H1 (cell line): ENCODE measurements at regions not wholly inside any gene's neighbourhood (a gene's known extent, or its start where the extent isn't known, plus 50 kb on each side); places are given as distances from the start of the nearest gene placed in this dataset.
"Not testable (repeated sequence)": the region's sequence is repeated elsewhere in the genome, so short reads cannot be mapped to it uniquely, and the experiment has no call there.

Source experiments
- CTCF ChIA-PET: fragments of 300-600 bp; sonication (Branson Sonifier 250); formaldehyde crosslinking; loops from one replicate; lab custom pipeline; 2021; ENCODE audit not compliant: partially characterized antibody; lab: Charles Lee
- POLR2A ChIA-PET: fragments of 300-600 bp; sonication (Branson Sonifier 250); formaldehyde crosslinking; loops from one replicate; lab custom pipeline; 2021; ENCODE audit warnings: inconsistent platforms; ENCODE audit not compliant: partially characterized antibody; lab: Charles Lee
- DNase-seq, 2 experiments: peaks; one replicate each; pipeline versions ENCODE4 v3.0.0 to v3.0.0-alpha.2; 2010 to 2022; ENCODE audit warnings: low spot score in 2 of 2, low read depth in 1 of 2, mixed read lengths in 1 of 2
- FAIRE-seq: peaks from 2 replicates; lab custom pipeline; 2011; peaks lifted over from hg19 to GRCh38; lab: Jason Lieb, UNC
- H2AFZ ChIP-seq: 2 replicates; pipeline ENCODE4 v1.8.1; 2012; ENCODE audit warnings: low read length, inconsistent platforms
- H2AK5ac ChIP-seq: 2 replicates; pipeline ENCODE4 v1.6.1; 2013; ENCODE audit warnings: low read depth, low read length
- H2BK120ac ChIP-seq: replicated peaks from 2 replicates; pipeline ENCODE3; 2013; ENCODE audit warnings: low read depth, low read length, inconsistent platforms
- H2BK12ac ChIP-seq: 2 replicates; pipeline ENCODE4 v1.6.1; 2013; ENCODE audit warnings: low read depth, low read length
- H2BK15ac ChIP-seq: 2 replicates; pipeline ENCODE4 v1.6.1; 2013; ENCODE audit warnings: low read length
- H2BK20ac ChIP-seq: 2 replicates; pipeline ENCODE4 v1.6.1; 2013; ENCODE audit warnings: low read length
- H2BK5ac ChIP-seq: 2 replicates; pipeline ENCODE4 v1.6.1; 2013; ENCODE audit warnings: low read depth, low read length
- H3K14ac ChIP-seq: 2 replicates; pipeline ENCODE4 v1.6.1; 2013; ENCODE audit warnings: inconsistent platforms; ENCODE audit not compliant: insufficient read length
- H3K18ac ChIP-seq: 2 replicates; pipeline ENCODE4 v1.6.1; 2013; ENCODE audit warnings: low read length; ENCODE audit errors: extremely low read depth
- H3K23ac ChIP-seq: 2 replicates; pipeline ENCODE4 v1.6.1; 2013; ENCODE audit warnings: inconsistent platforms; ENCODE audit not compliant: insufficient read length
- H3K23me2 ChIP-seq: 2 replicates; pipeline ENCODE4 v1.6.1; 2013; ENCODE audit warnings: low read depth, low read length
- H3K27ac ChIP-seq: 2 replicates; pipeline ENCODE4 v1.6.1; 2011; ENCODE audit warnings: low read depth, low read length, inconsistent platforms
- H3K27me3 ChIP-seq, 4 experiments: replicated peaks in 1 of 4; 1 replicate in 1 of 4; 2 replicates in 3 of 4; pipeline versions ENCODE4 v1.6.1 to v1.8.1; 2011 to 2013; ENCODE audit warnings: low read length in 3 of 4, mild to moderate bottlenecking in 3 of 4, inconsistent platforms in 2 of 4, mixed read lengths in 2 of 4, moderate library complexity in 1 of 4; ENCODE audit not compliant: control insufficient read depth in 3 of 4, insufficient read depth in 3 of 4; ENCODE audit errors: extremely low read depth in 1 of 4
- H3K36me3 ChIP-seq, 4 experiments: 2 replicates each; pipeline versions ENCODE4 v1.6.1 to v1.8.1; 2011 to 2013; ENCODE audit warnings: mild to moderate bottlenecking in 4 of 4, low read length in 3 of 4, moderate library complexity in 2 of 4, control low read depth in 1 of 4, inconsistent platforms in 1 of 4; ENCODE audit not compliant: insufficient read depth in 4 of 4, control insufficient read depth in 2 of 4
- H3K4ac ChIP-seq: replicated peaks from 2 replicates; pipeline ENCODE3; 2013; ENCODE audit warnings: low read length, low read depth, mixed read lengths, inconsistent platforms; ENCODE audit not compliant: insufficient read length
- H3K4me1 ChIP-seq, 4 experiments: replicated peaks in 1 of 4; 1 replicate in 1 of 4; 2 replicates in 3 of 4; pipeline versions ENCODE4 v1.6.1 to v1.8.1; 2011 to 2013; ENCODE audit warnings: low read length in 3 of 4, inconsistent platforms in 2 of 4, mixed read lengths in 1 of 4; ENCODE audit not compliant: insufficient read depth in 4 of 4, control insufficient read depth in 3 of 4
- H3K4me2 ChIP-seq, 2 experiments: 2 replicates each; pipeline versions ENCODE4 v1.6.1 to v1.8.1; 2011 to 2013; ENCODE audit warnings: low read depth in 2 of 2, low read length in 2 of 2, control low read depth in 1 of 2, inconsistent platforms in 1 of 2, mild to moderate bottlenecking in 1 of 2; ENCODE audit not compliant: insufficient read depth in 1 of 2
- H3K4me3 ChIP-seq, 4 experiments: fragments of 200-600, 300-600 bp in 1 of 4; sonication (generic), shearing (Covaris generic), sonication (Bioruptor Twin) in 1 of 4; 2 replicates each; pipeline versions ENCODE4 v1.5.1 to v1.8.1; 2011 to 2016; ENCODE audit warnings: low read length in 4 of 4, low read depth in 3 of 4, control low read depth in 2 of 4, inconsistent platforms in 2 of 4, mild to moderate bottlenecking in 2 of 4, mixed read lengths in 1 of 4, moderate library complexity in 1 of 4; ENCODE audit not compliant: insufficient read depth in 2 of 4; ENCODE audit errors: extremely low read depth in 1 of 4
- H3K56ac ChIP-seq: replicated peaks from 2 replicates; pipeline ENCODE3; 2013; ENCODE audit warnings: low read depth, mild to moderate bottlenecking, mixed read lengths, low read length, inconsistent platforms; ENCODE audit not compliant: insufficient read length
- H3K79me1 ChIP-seq: 2 replicates; pipeline ENCODE4 v1.6.1; 2013; ENCODE audit warnings: low read depth, low read length, control low read depth
- H3K79me2 ChIP-seq, 2 experiments: 2 replicates each; pipeline versions ENCODE4 v1.6.1 to v1.8.1; 2012 to 2013; ENCODE audit warnings: low read length in 2 of 2, mild to moderate bottlenecking in 2 of 2, inconsistent platforms in 1 of 2; ENCODE audit not compliant: insufficient read depth in 2 of 2, control insufficient read depth in 1 of 2
- H3K9ac ChIP-seq, 4 experiments: replicated peaks in 1 of 4; 1 replicate in 1 of 4; 2 replicates in 3 of 4; pipeline versions ENCODE4 v1.6.1 to v1.8.1; 2011 to 2013; ENCODE audit warnings: low read depth in 3 of 4, low read length in 3 of 4, control low read depth in 2 of 4, mild to moderate bottlenecking in 2 of 4, moderate library complexity in 2 of 4, inconsistent platforms in 1 of 4; ENCODE audit errors: extremely low read depth in 1 of 4
- H3K9me3 ChIP-seq, 2 experiments: 2 replicates each; pipeline versions ENCODE4 v1.6.1 to v1.8.1; 2012 to 2013; ENCODE audit warnings: mild to moderate bottlenecking in 2 of 2, moderate library complexity in 2 of 2, control low read depth in 1 of 2, inconsistent platforms in 1 of 2, low read depth in 1 of 2, low read length in 1 of 2, mixed read lengths in 1 of 2; ENCODE audit not compliant: insufficient read depth in 2 of 2
- H4K20me1 ChIP-seq, 2 experiments: replicated peaks in 1 of 2; 2 replicates each; pipeline versions ENCODE3 to v1.8.1; 2011 to 2013; ENCODE audit warnings: inconsistent platforms in 2 of 2, low read length in 2 of 2, mild to moderate bottlenecking in 1 of 2; ENCODE audit not compliant: insufficient read depth in 2 of 2, control insufficient read depth in 1 of 2
- H4K5ac ChIP-seq: 2 replicates; pipeline ENCODE4 v1.6.1; 2013; ENCODE audit warnings: low read length, low read depth, mixed read lengths, inconsistent platforms; ENCODE audit not compliant: insufficient read length
- H4K8ac ChIP-seq: 2 replicates; pipeline ENCODE4 v1.8.0; 2013; ENCODE audit warnings: mild to moderate bottlenecking, moderate library complexity, low read length, inconsistent platforms; ENCODE audit not compliant: insufficient read depth; ENCODE audit errors: extremely low read depth
- H4K91ac ChIP-seq: replicated peaks from 2 replicates; pipeline ENCODE3; 2013; ENCODE audit warnings: low read length, mixed read lengths, inconsistent platforms; ENCODE audit not compliant: insufficient read length
- WGBS, 2 experiments: shearing (Covaris generic) in 1 of 2; methylation state at CpG; one replicate each; pipeline versions ENCODE4 v1.1.6 to v1.1.7; 2013 to 2015; ENCODE audit warnings: low lambda C conversion rate in 2 of 2, mixed read lengths in 2 of 2, inconsistent platforms in 1 of 2, low coverage in 1 of 2, missing lambda C conversion rate in 1 of 2; ENCODE audit not compliant: insufficient replicate concordance in 2 of 2, insufficient coverage in 1 of 2, insufficient read length in 1 of 2; ENCODE audit errors: extremely low coverage in 1 of 2, missing lambda C conversion rate in 1 of 2; 5-methylcytosine and 5-hydroxymethylcytosine counted together

DNA sequence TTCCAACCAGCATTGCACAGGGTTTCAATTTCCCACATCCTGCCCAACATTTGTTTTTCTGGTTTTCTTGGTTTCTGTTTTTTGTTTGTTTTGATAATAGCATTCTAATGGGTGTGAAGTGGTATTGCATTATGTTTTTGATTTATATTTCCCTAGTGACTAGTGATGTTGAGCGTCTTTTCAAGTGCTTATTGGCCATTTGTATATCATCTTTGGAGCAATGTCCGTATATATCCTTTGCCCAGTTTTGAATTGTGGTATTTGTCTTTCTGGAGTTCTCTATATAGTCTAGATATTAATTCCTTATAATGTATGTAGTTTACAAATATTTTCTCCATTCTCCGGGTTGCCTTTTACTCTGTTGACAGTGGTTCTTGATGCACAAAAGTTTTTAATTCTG, 2168.1 kb upstream of the DEFB115 start:
- H2BK120ac ChIP-seq, POLR2A ChIA-PET, FAIRE-seq, H3K79me1 ChIP-seq, H3K27me3 ChIP-seq, H2BK12ac ChIP-seq, H2AK5ac ChIP-seq, H2BK5ac ChIP-seq, H2AFZ ChIP-seq, H4K20me1 ChIP-seq, H4K5ac ChIP-seq, H3K18ac ChIP-seq, H2BK20ac ChIP-seq, DNase-seq, H3K27ac ChIP-seq, H3K4ac ChIP-seq, H2BK15ac ChIP-seq, H3K14ac ChIP-seq, H3K23me2 ChIP-seq, H3K36me3 ChIP-seq, H3K9ac ChIP-seq, H3K4me2 ChIP-seq, H3K4me3 ChIP-seq, H3K56ac ChIP-seq, H3K79me2 ChIP-seq, H3K23ac ChIP-seq, H3K4me1 ChIP-seq, H4K8ac ChIP-seq, H4K91ac ChIP-seq: not testable (repeated sequence)
- H3K9me3 ChIP-seq, result peaks cover 26 to 29% of the 10 kb centered on the region in 2 experiments
- WGBS, 2 experiments, result 55% methylated on average over 3 of the region's 3 CpGs; no CpG with 5 or more reads in 1 of the 2 experiments
- CTCF ChIA-PET, result interaction anchor here (0.6 kb wide), 1 partner anchor 23 kb away, joined by 4 read pairs; no protein-coding TSS in a partner anchor

GRCh38 chr20:29093958-29094357, 2163.5 kb upstream of the DEFB115 start:
- H2BK15ac ChIP-seq, H3K79me1 ChIP-seq, H3K79me2 ChIP-seq, CTCF ChIA-PET, H4K20me1 ChIP-seq, H3K56ac ChIP-seq, H3K27me3 ChIP-seq, H3K9ac ChIP-seq, H3K23me2 ChIP-seq, H3K4me2 ChIP-seq, H3K4me1 ChIP-seq, H2AK5ac ChIP-seq, H2AFZ ChIP-seq, H3K23ac ChIP-seq, H3K18ac ChIP-seq, H4K8ac ChIP-seq, H3K27ac ChIP-seq, FAIRE-seq, H2BK12ac ChIP-seq, H2BK5ac ChIP-seq, POLR2A ChIA-PET, H3K4ac ChIP-seq, H2BK120ac ChIP-seq, DNase-seq, H4K5ac ChIP-seq, H2BK20ac ChIP-seq, H3K14ac ChIP-seq, H3K4me3 ChIP-seq, H3K36me3 ChIP-seq, H4K91ac ChIP-seq: not testable (repeated sequence)
- peaks cover 13 to 16% of the 10 kb centered on the region in 2 experiments for H3K9me3 ChIP-seq
